ENCODE measurements at regions not wholly inside any gene's neighbourhood (a gene's known extent, or its start where the extent isn't known, plus 50 kb on each side); places are given as distances from the start of the nearest gene placed in this dataset.
"Not testable (repeated sequence)": the region's sequence is repeated elsewhere in the genome, so short reads cannot be mapped to it uniquely, and the experiment has no call there.

DNA sequence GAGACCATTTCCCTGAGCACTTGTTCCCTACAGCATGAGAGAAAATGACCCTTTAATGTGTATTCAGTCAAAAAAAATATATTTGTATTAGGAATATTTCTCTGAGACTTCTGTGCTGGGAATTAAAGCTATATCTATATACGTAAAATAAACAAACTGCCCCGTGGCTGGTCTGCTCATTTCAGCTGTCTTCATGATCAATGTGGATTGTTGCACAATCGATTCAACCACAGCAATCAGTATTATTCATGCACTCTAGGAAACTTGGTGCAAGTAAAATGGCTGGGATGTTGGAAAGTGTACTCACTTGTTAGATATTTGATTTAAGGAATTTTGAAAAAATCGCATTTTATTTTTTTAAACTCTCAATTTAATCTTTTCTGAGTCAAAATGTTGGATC is 307.9 kb upstream of the ZFP42 start:
- Mint-ChIP-seq H3K4me3 (no peak overlapping the region), H3K36me3 (ENCODE audit: insufficient read depth) (no peaks in the 10 kb centered on the region), H3K27ac (no peak overlapping the region), H3K9me3 (peaks cover 4 to 7% of the 10 kb centered on the region in 2 donors), H3K4me1 (ENCODE audit: low read depth in 2 of 2) (no peaks in the 10 kb centered on the region), H3K27me3 (no peaks in the 10 kb centered on the region)
- ATAC-seq (replicated peaks) (no peak), DNase-seq (no peak)

- peaks cover 0 to 11% of the 10 kb centered on the region in 2 donors for H3K9me3 Mint-ChIP-seq
These were observed 302.9 kb upstream of the ZFP42 start for GRCh38 chr4:187692626-187693025.

DNA sequence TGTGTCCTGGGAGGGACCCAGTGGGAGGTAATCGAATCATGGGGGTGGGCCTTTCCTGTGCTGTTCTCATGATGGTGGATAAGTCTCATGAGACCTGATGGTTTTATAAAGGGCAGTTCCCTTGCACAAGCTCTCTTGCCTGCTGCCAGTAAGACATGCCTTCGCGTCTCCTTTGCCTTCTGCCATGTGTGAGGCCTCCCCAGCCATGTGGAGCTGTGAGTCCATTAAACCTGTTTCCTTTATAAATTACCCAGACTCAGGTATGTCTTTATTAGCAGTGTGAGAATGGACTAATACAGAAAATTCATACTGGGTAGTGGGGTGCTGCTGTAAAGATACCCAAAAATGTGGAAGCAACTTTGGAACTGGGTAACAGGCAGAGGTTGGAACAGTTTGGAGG is 300.0 kb upstream of the ZFP42 start:
- ATAC-seq (replicated peaks); H3K4me1 Mint-ChIP-seq (ENCODE audit: low read depth in 2 of 2); DNase-seq; H3K36me3 Mint-ChIP-seq (ENCODE audit: insufficient read depth); H3K27me3 Mint-ChIP-seq; H3K4me3 Mint-ChIP-seq; H3K27ac Mint-ChIP-seq: not testable (repeated sequence)
- peaks cover 1 to 13% of the 10 kb centered on the region in 2 donors for H3K9me3 Mint-ChIP-seq

More at GRCh38 chr4:187692626-187693025, 302.9 kb upstream of the ZFP42 start:
- Mint-ChIP-seq H3K27me3 (no peaks in the 10 kb centered on the region), H3K4me3 (no peak overlapping the region), H3K36me3 (ENCODE audit: insufficient read depth) (peaks cover 5% of the 10 kb centered on the region), H3K27ac (no peak overlapping the region), H3K4me1 (ENCODE audit: low read depth in 2 of 2) (no peaks in the 10 kb centered on the region)
- no peak for ATAC-seq (replicated peaks)
- DNase-seq = no peak

DNA sequence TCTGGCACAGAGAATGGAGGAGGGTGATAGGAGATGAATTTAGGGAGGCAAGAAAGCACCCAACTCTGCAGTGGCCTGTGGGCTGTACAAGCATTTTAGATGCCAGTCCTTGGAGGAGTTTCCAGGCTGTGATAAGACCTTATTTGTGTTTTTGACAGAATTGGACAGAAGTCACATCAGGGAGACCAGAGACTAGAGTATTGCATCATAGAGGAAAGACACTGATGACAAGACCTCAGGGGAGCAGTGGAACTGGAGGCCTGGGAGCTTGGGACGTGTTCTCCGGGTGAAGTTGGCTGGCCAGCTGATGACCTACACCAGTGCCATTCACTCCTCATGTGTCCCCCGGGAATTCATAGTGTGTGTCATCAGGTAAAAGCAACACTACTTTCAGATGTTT is 284.0 kb upstream of the ZFP42 start:
- Mint-ChIP-seq H3K27me3 (no peaks in the 10 kb centered on the region), H3K27ac (no peak overlapping the region), H3K4me3 (no peak overlapping the region), H3K36me3 (ENCODE audit: insufficient read depth) (no peaks in the 10 kb centered on the region), H3K4me1 (ENCODE audit: low read depth in 2 of 2) (no peaks in the 10 kb centered on the region), H3K9me3 (peaks cover 7 to 28% of the 10 kb centered on the region in 2 donors)
- DNase-seq = no peak
- ATAC-seq (replicated peaks) = no peak

DNA sequence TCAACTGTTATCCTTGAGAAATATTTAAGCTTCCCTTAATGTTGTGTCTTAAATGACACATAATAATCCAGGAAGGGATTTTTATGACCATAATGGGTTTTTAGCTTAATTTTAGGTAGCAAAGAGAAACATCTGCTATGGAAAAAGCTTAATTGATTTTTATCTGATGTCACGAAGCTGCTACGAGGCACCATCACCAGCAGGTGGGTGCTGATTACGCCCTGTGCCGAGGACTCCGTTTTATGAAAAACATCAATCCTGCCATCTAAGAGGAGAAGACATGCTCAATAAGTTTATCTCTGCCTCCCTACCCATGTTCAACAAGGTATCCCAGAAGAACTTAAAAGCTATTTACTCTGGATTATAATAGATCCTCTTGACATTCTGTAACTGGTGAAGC is 280.6 kb upstream of the ZFP42 start:
- no peak for ATAC-seq (replicated peaks)

GRCh38 chr4:187715466-187715865 is 280.1 kb upstream of the ZFP42 start:
- Mint-ChIP-seq H3K27ac (no peak overlapping the region), H3K27me3 (no peaks in the 10 kb centered on the region), H3K4me1 (ENCODE audit: low read depth in 2 of 2) (no peaks in the 10 kb centered on the region), H3K9me3 (peaks cover 6 to 7% of the 10 kb centered on the region in 2 donors), H3K4me3 (no peak overlapping the region), H3K36me3 (ENCODE audit: insufficient read depth) (no peaks in the 10 kb centered on the region)
- DNase-seq (no peak), ATAC-seq (replicated peaks) (no peak)

More for the DNA sequence above, 280.6 kb upstream of the ZFP42 start:
- Mint-ChIP-seq H3K36me3 (ENCODE audit: insufficient read depth) (no peaks in the 10 kb centered on the region), H3K4me3 (no peak overlapping the region), H3K27me3 (no peaks in the 10 kb centered on the region), H3K27ac (no peak overlapping the region), H3K9me3 (peaks cover 6 to 7% of the 10 kb centered on the region in 2 donors), H3K4me1 (ENCODE audit: low read depth in 2 of 2) (no peaks in the 10 kb centered on the region)
- no peak for DNase-seq

DNA sequence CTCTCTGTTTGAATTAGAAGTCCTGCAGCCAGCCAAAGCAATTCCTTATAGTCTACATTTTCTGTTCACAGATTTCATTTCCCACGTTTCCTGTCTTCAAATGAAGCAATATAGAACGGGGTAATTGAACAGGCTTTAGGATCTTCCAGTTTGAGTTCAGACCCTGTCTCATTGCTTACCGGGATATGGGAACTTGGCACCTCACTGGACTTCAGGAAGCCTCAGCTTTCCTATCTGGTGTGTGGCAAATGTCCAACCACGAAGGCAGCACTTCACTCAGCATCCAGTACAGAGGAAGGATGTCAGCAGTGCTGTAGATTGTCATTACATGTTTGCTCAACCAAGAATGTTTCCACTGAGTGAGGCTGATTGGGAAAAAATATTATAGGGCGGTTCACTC is 271.1 kb upstream of the ZFP42 start:
- no peak for DNase-seq
- no peak for ATAC-seq (replicated peaks)
- Mint-ChIP-seq H3K27me3 (no peaks in the 10 kb centered on the region), H3K9me3 (peaks cover 11 to 15% of the 10 kb centered on the region in 2 donors), H3K27ac (no peak overlapping the region), H3K36me3 (ENCODE audit: insufficient read depth) (no peaks in the 10 kb centered on the region), H3K4me3 (no peak overlapping the region), H3K4me1 (ENCODE audit: low read depth in 2 of 2) (no peaks in the 10 kb centered on the region)

DNA sequence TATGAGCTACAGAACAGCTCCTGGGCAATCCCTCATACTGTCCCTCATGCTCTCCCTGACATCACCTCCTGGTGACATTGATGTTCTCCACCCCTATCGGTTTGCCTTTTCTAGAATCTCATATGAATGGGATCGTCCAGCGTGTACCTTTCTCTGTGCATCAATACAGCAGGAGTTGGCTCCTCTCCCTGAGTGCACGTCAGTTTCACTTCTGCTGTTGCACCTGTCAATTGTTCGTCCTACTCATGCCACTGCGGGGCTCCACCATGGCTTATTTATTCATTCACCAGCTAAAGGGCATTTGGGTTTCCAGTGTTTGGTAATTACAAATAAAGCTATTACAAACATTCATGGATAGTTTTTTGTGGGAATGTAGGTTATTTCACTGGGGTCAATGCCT is 269.1 kb upstream of the ZFP42 start:
- Mint-ChIP-seq H3K27me3 (no peaks in the 10 kb centered on the region), H3K9me3 (peaks cover 21 to 35% of the 10 kb centered on the region in 2 donors), H3K27ac (no peak overlapping the region), H3K36me3 (ENCODE audit: insufficient read depth) (no peaks in the 10 kb centered on the region), H3K4me1 (ENCODE audit: low read depth in 2 of 2) (no peaks in the 10 kb centered on the region), H3K4me3 (no peak overlapping the region)
- ATAC-seq (replicated peaks) (no peak), DNase-seq (no peak)

GRCh38 chr4:187732524-187732923 is 263.0 kb upstream of the ZFP42 start:
- no peaks in the 10 kb centered on the region for H3K36me3 Mint-ChIP-seq (ENCODE audit: insufficient read depth)
- no peak overlapping the region for H3K4me3 Mint-ChIP-seq
- H3K27me3 Mint-ChIP-seq = no peaks in the 10 kb centered on the region
- DNase-seq = no peak
- H3K4me1 Mint-ChIP-seq (ENCODE audit: low read depth in 2 of 2) = no peaks in the 10 kb centered on the region
- ATAC-seq (replicated peaks) = no peak
- H3K27ac Mint-ChIP-seq = no peak overlapping the region
- peaks cover 28 to 33% of the 10 kb centered on the region in 2 donors for H3K9me3 Mint-ChIP-seq

GRCh38 chr4:187739771-187740170 is 255.8 kb upstream of the ZFP42 start:
- H3K4me1 Mint-ChIP-seq (ENCODE audit: low read depth in 2 of 2) = no peaks in the 10 kb centered on the region

GRCh38 chr4:187744911-187745310 is 250.7 kb upstream of the ZFP42 start:
- Mint-ChIP-seq H3K27ac (no peak overlapping the region), H3K27me3 (no peaks in the 10 kb centered on the region), H3K4me1 (ENCODE audit: low read depth in 2 of 2) (no peaks in the 10 kb centered on the region), H3K9me3 (peaks cover 31 to 32% of the 10 kb centered on the region in 2 donors), H3K4me3 (no peak overlapping the region), H3K36me3 (ENCODE audit: insufficient read depth) (no peaks in the 10 kb centered on the region)
- no peak for DNase-seq
- ATAC-seq (replicated peaks) = no peak

More at GRCh38 chr4:187739771-187740170, 255.8 kb upstream of the ZFP42 start:
- no peak for DNase-seq
- H3K27me3 Mint-ChIP-seq = no peaks in the 10 kb centered on the region
- no peak for ATAC-seq (replicated peaks)
- H3K27ac Mint-ChIP-seq = no peak overlapping the region
- H3K9me3 Mint-ChIP-seq = peaks cover 26 to 28% of the 10 kb centered on the region in 2 donors
- H3K36me3 Mint-ChIP-seq (ENCODE audit: insufficient read depth) = no peaks in the 10 kb centered on the region
- no peak overlapping the region for H3K4me3 Mint-ChIP-seq

GRCh38 chr4:187750652-187751051 is 244.9 kb upstream of the ZFP42 start:
- not testable (repeated sequence) for DNase-seq; H3K4me1 Mint-ChIP-seq (ENCODE audit: low read depth in 2 of 2); H3K36me3 Mint-ChIP-seq (ENCODE audit: insufficient read depth); ATAC-seq (replicated peaks); H3K27me3 Mint-ChIP-seq; H3K4me3 Mint-ChIP-seq; H3K27ac Mint-ChIP-seq
- H3K9me3 Mint-ChIP-seq = peaks cover 9 to 14% of the 10 kb centered on the region in 2 donors

- DNase-seq (no peak), ATAC-seq (replicated peaks) (no peak)
- Mint-ChIP-seq H3K27ac (no peak overlapping the region), H3K4me1 (ENCODE audit: low read depth in 2 of 2) (no peaks in the 10 kb centered on the region), H3K36me3 (ENCODE audit: insufficient read depth) (no peaks in the 10 kb centered on the region), H3K4me3 (no peak overlapping the region), H3K27me3 (no peaks in the 10 kb centered on the region), H3K9me3 (peaks cover 17 to 20% of the 10 kb centered on the region in 2 donors)
These were observed 228.4 kb upstream of the ZFP42 start for GRCh38 chr4:187767158-187767557.

- Mint-ChIP-seq H3K4me3 (no peak overlapping the region), H3K36me3 (ENCODE audit: insufficient read depth) (no peaks in the 10 kb centered on the region), H3K27ac (no peak overlapping the region), H3K27me3 (no peaks in the 10 kb centered on the region), H3K9me3 (peaks cover 15 to 16% of the 10 kb centered on the region in 2 donors), H3K4me1 (ENCODE audit: low read depth in 2 of 2) (no peaks in the 10 kb centered on the region)
- ATAC-seq (replicated peaks) = no peak
- DNase-seq = no peak
These were observed 227.9 kb upstream of the ZFP42 start for GRCh38 chr4:187767687-187768086.

- H3K27me3 Mint-ChIP-seq = no peaks in the 10 kb centered on the region
- no peak overlapping the region for H3K27ac Mint-ChIP-seq
- peaks cover 8 to 11% of the 10 kb centered on the region in 2 donors for H3K9me3 Mint-ChIP-seq
These were observed 225.2 kb upstream of the ZFP42 start for GRCh38 chr4:187770345-187770744.

More at GRCh38 chr4:187770345-187770744, 225.2 kb upstream of the ZFP42 start:
- DNase-seq (no peak), ATAC-seq (replicated peaks) (no peak)
- Mint-ChIP-seq H3K36me3 (ENCODE audit: insufficient read depth) (no peaks in the 10 kb centered on the region), H3K4me3 (no peak overlapping the region), H3K4me1 (ENCODE audit: low read depth in 2 of 2) (no peaks in the 10 kb centered on the region)
